ENCODE measurements at regions not wholly inside any gene's neighbourhood (a gene's known extent, or its start where the extent isn't known, plus 50 kb on each side); places are given as distances from the start of the nearest gene placed in this dataset.

GRCh38 chr16:55146966-55147365, 177.0 kb upstream of the IRX6 start:
- H3K9me3 Mint-ChIP-seq (ENCODE audit: low read depth, unreplicated experiment): peaks cover 3% of the 10 kb centered on the region
- no peak overlapping the region for H3K4me3 Mint-ChIP-seq (ENCODE audit: low read depth, unreplicated experiment)
- peaks cover 29% of the 10 kb centered on the region for H3K27me3 Mint-ChIP-seq (ENCODE audit: unreplicated experiment)
- intact Hi-C loops (cut with micrococcal nuclease; ENCODE audit: unreplicated experiment): no loop called here
- no TSS peak for BruUV-seq (replicated peaks)
- no peaks in the 10 kb centered on the region for H3K36me3 Mint-ChIP-seq (ENCODE audit: insufficient read depth, unreplicated experiment)
- TF ChIP-seq CTCF (IDR thresholded peaks at IDR 0.05; ENCODE audit: unreplicated experiment): no peak
- no peaks in the 10 kb centered on the region for H3K4me1 Mint-ChIP-seq (ENCODE audit: low read depth, unreplicated experiment)
- CTCF ChIA-PET: no interaction called here
- H3K27ac Mint-ChIP-seq (ENCODE audit: unreplicated experiment): no peak overlapping the region
- no peak for DNase-seq

- Mint-ChIP-seq H3K36me3 (ENCODE audit: insufficient read depth, unreplicated experiment) (no peaks in the 10 kb centered on the region), H3K27ac (ENCODE audit: unreplicated experiment) (no peak overlapping the region), H3K4me1 (ENCODE audit: low read depth, unreplicated experiment) (no peaks in the 10 kb centered on the region), H3K27me3 (ENCODE audit: unreplicated experiment) (peaks cover 31% of the 10 kb centered on the region), H3K4me3 (ENCODE audit: low read depth, unreplicated experiment) (no peak overlapping the region), H3K9me3 (ENCODE audit: low read depth, unreplicated experiment) (peaks cover 3% of the 10 kb centered on the region)
- no peak for TF ChIP-seq CTCF (IDR thresholded peaks at IDR 0.05; ENCODE audit: unreplicated experiment)
- BruUV-seq (replicated peaks): no TSS peak
- CTCF ChIA-PET: no interaction called here
- DNase-seq: no peak
- intact Hi-C loops (cut with micrococcal nuclease; ENCODE audit: unreplicated experiment): no loop called here
Measured at GRCh38 chr16:55147396-55147795, 176.6 kb upstream of the IRX6 start.

GRCh38 chr16:55149622-55150021, 174.4 kb upstream of the IRX6 start:
- intact Hi-C loops (cut with micrococcal nuclease; ENCODE audit: unreplicated experiment): no loop called here
- H3K4me1 Mint-ChIP-seq (ENCODE audit: low read depth, unreplicated experiment): no peaks in the 10 kb centered on the region
- no peak overlapping the region for H3K4me3 Mint-ChIP-seq (ENCODE audit: low read depth, unreplicated experiment)
- H3K9me3 Mint-ChIP-seq (ENCODE audit: low read depth, unreplicated experiment): no peaks in the 10 kb centered on the region
- no peak overlapping the region for H3K27ac Mint-ChIP-seq (ENCODE audit: unreplicated experiment)
- no peak for TF ChIP-seq CTCF (IDR thresholded peaks at IDR 0.05; ENCODE audit: unreplicated experiment)
- H3K27me3 Mint-ChIP-seq (ENCODE audit: unreplicated experiment): peaks cover 39% of the 10 kb centered on the region
- no peaks in the 10 kb centered on the region for H3K36me3 Mint-ChIP-seq (ENCODE audit: insufficient read depth, unreplicated experiment)
- BruUV-seq (replicated peaks): no TSS peak
- CTCF ChIA-PET: no interaction called here
- no peak for DNase-seq

DNA sequence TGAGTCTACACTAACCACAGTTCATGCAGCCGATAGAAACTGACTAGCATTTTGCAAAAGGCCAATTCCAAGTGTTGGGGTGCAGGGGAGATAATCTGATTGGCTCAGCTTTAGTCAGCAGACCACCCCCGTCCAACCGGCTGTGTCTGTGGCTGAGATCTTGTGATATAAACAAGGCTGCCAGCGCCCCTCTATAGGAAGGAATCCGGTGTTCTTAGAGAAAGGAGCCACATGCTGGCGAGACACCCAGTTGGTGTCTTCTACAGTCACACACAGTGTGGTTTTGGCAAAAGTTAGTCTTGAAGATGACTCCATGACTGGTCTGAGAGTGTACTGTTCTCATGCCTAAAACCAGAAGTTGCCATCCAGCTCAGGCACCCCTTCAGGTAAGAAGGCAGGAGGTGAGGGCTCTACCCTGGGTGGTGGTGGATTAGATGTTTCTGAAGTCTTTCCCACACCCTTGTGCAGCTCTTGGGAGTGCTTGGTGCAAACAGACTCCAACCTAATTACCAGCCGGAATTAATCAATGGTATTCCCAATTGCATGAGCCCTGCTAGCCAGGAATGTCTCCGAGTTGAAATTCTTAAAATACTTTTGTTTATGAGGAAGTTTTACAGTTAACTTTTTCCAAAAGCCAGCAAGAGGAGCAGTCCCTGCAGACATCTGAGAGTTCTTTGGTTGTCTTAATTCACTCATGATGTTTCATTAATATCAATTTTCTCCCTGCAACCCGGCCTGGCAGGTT, 172.3 kb upstream of the IRX6 start:
- BruUV-seq (replicated peaks): no TSS peak
- DNase-seq: no peak
- H3K27me3 Mint-ChIP-seq (ENCODE audit: unreplicated experiment): peaks cover 36% of the 10 kb centered on the region
- no peak overlapping the region for H3K27ac Mint-ChIP-seq (ENCODE audit: unreplicated experiment)
- H3K4me3 Mint-ChIP-seq (ENCODE audit: low read depth, unreplicated experiment): no peak overlapping the region
- CTCF ChIA-PET: no interaction called here
- no peaks in the 10 kb centered on the region for H3K4me1 Mint-ChIP-seq (ENCODE audit: low read depth, unreplicated experiment)
- H3K9me3 Mint-ChIP-seq (ENCODE audit: low read depth, unreplicated experiment): no peaks in the 10 kb centered on the region
- intact Hi-C loops (cut with micrococcal nuclease; ENCODE audit: unreplicated experiment): no loop called here
- TF ChIP-seq CTCF (IDR thresholded peaks at IDR 0.05; ENCODE audit: unreplicated experiment): no peak
- no peaks in the 10 kb centered on the region for H3K36me3 Mint-ChIP-seq (ENCODE audit: insufficient read depth, unreplicated experiment)
